Hepatocyte (in vitro differentiated cells): ENCODE measurements at regions not wholly inside any gene's neighbourhood (a gene's known extent, or its start where the extent isn't known, plus 50 kb on each side); places are given as distances from the start of the nearest gene placed in this dataset.

Experiments
- DNase-seq: peaks from one replicate; pipeline ENCODE4 v3.0.0-alpha.2; 2016; ENCODE audit warnings: low spot score
- H2AFZ ChIP-seq: fragments of 200-600 bp; sonication (generic); 2 replicates; pipeline ENCODE4 v1.6.0; 2016; ENCODE audit warnings: antibody characterized with exemption, mild to moderate bottlenecking
- H3K27ac ChIP-seq: fragments of 200-600 bp; sonication (generic); 2 replicates; pipeline ENCODE4 v1.5.1; 2016; ENCODE audit warnings: mild to moderate bottlenecking
- H3K27me3 ChIP-seq: fragments of 200-600 bp; sonication (generic); 2 replicates; pipeline ENCODE4 v1.6.1; 2016
- H3K36me3 ChIP-seq: fragments of 200-600 bp; sonication (generic); replicated peaks from 2 replicates; pipeline ENCODE4 v1.5.1; 2016; ENCODE audit warnings: low read depth; ENCODE audit not compliant: insufficient read depth
- H3K4me1 ChIP-seq: fragments of 200-600 bp; sonication (generic); 2 replicates; pipeline ENCODE4 v1.5.1; 2016; ENCODE audit warnings: mild to moderate bottlenecking, moderate library complexity; ENCODE audit not compliant: insufficient read depth
- H3K4me2 ChIP-seq: fragments of 200-600 bp; sonication (generic); 2 replicates; pipeline ENCODE4 v1.6.0; 2016
- H3K4me3 ChIP-seq: fragments of 200-600 bp; sonication (generic); 2 replicates; pipeline ENCODE4 v1.5.1; 2016; ENCODE audit warnings: mild to moderate bottlenecking
- H3K79me2 ChIP-seq: fragments of 200-600 bp; sonication (generic); 2 replicates; pipeline ENCODE4 v1.6.0; 2017; ENCODE audit warnings: mild to moderate bottlenecking
- H3K9me2 ChIP-seq: fragments of 200-600 bp; sonication (generic); replicated peaks from 2 replicates; pipeline ENCODE4 v1.6.0; 2017; ENCODE audit warnings: mild to moderate bottlenecking; ENCODE audit not compliant: insufficient read depth
- H3K9me3 ChIP-seq: fragments of 200-600 bp; sonication (generic); 2 replicates; pipeline ENCODE4 v1.5.1; 2016; ENCODE audit warnings: low read depth, mild to moderate bottlenecking
- H4K20me1 ChIP-seq: fragments of 200-600 bp; sonication (generic); 2 replicates; pipeline ENCODE4 v1.6.0; 2016; ENCODE audit warnings: mild to moderate bottlenecking; ENCODE audit not compliant: insufficient read depth, poor library complexity, severe bottlenecking
- EZH2 ChIP-seq: fragments of 200-600 bp; sonication (generic); IDR thresholded peaks from 2 replicates; pipeline ENCODE4 v1.6.1; 2016; ENCODE audit warnings: antibody characterized with exemption, mild to moderate bottlenecking, borderline replicate concordance
- EZH2phosphoT487 ChIP-seq: fragments of 200-600 bp; sonication (generic); IDR thresholded peaks from one replicate; pipeline ENCODE4 v1.6.1; 2018; ENCODE audit warnings: antibody characterized with exemption, mild to moderate bottlenecking, low read depth, moderate library complexity; ENCODE audit not compliant: unreplicated experiment, severe bottlenecking
- whole genome bisulfite sequencing: methylation state at CpG from one replicate; pipeline ENCODE4 v1.1.6; 2016; ENCODE audit warnings: low lambda C conversion rate; ENCODE audit errors: missing lambda C conversion rate; 5-methylcytosine and 5-hydroxymethylcytosine counted together
- TF ChIP-seq, protein P1 (sequence below): fragments of 200-600 bp; sonication (generic); IDR thresholded peaks from 2 replicates; pipeline ENCODE4 v1.5.1; 2016; ENCODE audit warnings: antibody characterized with exemption, mild to moderate bottlenecking; ENCODE audit not compliant: poor library complexity

DNA sequence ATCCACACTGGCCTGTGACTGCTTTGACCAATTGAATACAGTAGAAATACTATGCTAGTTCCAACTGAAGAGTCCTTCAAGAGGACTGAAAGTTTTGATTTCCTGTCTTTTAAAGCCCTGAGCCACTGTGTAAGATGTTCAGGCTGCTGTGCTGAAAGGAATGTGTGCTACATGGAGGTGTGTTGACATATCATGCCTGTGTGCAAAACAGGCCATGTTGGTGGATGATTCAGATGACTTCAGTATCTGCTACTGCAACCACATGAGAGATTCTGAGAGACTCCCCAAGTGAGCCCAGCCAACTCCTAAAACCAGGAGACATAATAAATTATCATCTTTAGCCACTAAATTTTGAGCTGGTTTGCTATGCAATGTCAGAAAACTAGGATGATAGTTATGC, 662.9 kb downstream of the ZEB2 start:
- no peak overlapping the region for H3K4me3 ChIP-seq
- no peaks in the 10 kb centered on the region for H4K20me1 ChIP-seq
- no peak overlapping the region for H3K4me2 ChIP-seq
- no peak overlapping the region for H3K27ac ChIP-seq
- no peak for DNase-seq
- H3K79me2 ChIP-seq: no peaks in the 10 kb centered on the region
- H3K4me1 ChIP-seq: no peaks in the 10 kb centered on the region
- H2AFZ ChIP-seq: no peak overlapping the region
- H3K36me3 ChIP-seq: no peaks in the 10 kb centered on the region
- TF ChIP-seq EZH2phosphoT487: no peak
- TF ChIP-seq, protein P1, sequence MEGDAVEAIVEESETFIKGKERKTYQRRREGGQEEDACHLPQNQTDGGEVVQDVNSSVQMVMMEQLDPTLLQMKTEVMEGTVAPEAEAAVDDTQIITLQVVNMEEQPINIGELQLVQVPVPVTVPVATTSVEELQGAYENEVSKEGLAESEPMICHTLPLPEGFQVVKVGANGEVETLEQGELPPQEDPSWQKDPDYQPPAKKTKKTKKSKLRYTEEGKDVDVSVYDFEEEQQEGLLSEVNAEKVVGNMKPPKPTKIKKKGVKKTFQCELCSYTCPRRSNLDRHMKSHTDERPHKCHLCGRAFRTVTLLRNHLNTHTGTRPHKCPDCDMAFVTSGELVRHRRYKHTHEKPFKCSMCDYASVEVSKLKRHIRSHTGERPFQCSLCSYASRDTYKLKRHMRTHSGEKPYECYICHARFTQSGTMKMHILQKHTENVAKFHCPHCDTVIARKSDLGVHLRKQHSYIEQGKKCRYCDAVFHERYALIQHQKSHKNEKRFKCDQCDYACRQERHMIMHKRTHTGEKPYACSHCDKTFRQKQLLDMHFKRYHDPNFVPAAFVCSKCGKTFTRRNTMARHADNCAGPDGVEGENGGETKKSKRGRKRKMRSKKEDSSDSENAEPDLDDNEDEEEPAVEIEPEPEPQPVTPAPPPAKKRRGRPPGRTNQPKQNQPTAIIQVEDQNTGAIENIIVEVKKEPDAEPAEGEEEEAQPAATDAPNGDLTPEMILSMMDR: no peak
- no peak for TF ChIP-seq EZH2
- no peaks in the 10 kb centered on the region for H3K9me2 ChIP-seq
- no peaks in the 10 kb centered on the region for H3K27me3 ChIP-seq
- no peaks in the 10 kb centered on the region for H3K9me3 ChIP-seq

- Histone ChIP-seq H3K27me3 (no peaks in the 10 kb centered on the region), H3K79me2 (no peaks in the 10 kb centered on the region), H3K36me3 (no peaks in the 10 kb centered on the region), H3K27ac (no peak overlapping the region), H3K9me2 (no peaks in the 10 kb centered on the region), H3K4me3 (no peak overlapping the region), H4K20me1 (no peaks in the 10 kb centered on the region), H3K4me1 (no peaks in the 10 kb centered on the region), H3K4me2 (peak overlapping the region; percentile 10), H2AFZ (no peak overlapping the region), H3K9me3 (no peaks in the 10 kb centered on the region)
- DNase-seq: peak; percentile 20
- no peak for TF ChIP-seq EZH2phosphoT487
- no peak for TF ChIP-seq EZH2
- TF ChIP-seq, protein P1: no peak
- 32% methylated on average over 4 of the region's 4 CpGs for WGBS
These were observed 667.2 kb downstream of the ZEB2 start for GRCh38 chr2:143852759-143853158.

DNA sequence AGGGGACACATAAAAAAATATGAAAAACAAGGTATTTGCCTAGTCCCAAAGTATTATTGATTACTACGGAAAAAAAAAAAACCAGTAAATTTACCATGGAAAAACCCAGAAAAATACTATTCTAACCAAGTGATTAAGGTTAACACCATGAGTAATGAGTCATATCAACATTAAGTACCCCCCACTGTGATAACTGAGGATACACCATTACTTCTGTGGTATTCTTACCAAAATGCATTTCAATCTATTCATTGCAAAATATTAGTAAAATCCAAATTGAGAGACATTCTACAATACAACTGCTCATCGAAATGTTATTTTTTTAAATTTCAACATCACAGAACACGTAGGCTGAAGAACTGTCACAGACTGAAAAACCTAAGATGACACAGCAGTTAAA, 669.8 kb downstream of the ZEB2 start:
- H3K4me2 ChIP-seq: no peak overlapping the region
- H3K9me3 ChIP-seq: no peaks in the 10 kb centered on the region
- H3K79me2 ChIP-seq: no peaks in the 10 kb centered on the region
- no peaks in the 10 kb centered on the region for H4K20me1 ChIP-seq
- WGBS: 92% methylated on average over 3 of the region's 3 CpGs
- no peak overlapping the region for H3K27ac ChIP-seq
- H2AFZ ChIP-seq: no peak overlapping the region
- no peak for DNase-seq
- TF ChIP-seq EZH2 (no peak), EZH2phosphoT487 (no peak)
- TF ChIP-seq, protein P1: no peak
- no peak overlapping the region for H3K4me3 ChIP-seq
- H3K36me3 ChIP-seq: no peaks in the 10 kb centered on the region
- H3K4me1 ChIP-seq: no peaks in the 10 kb centered on the region
- no peaks in the 10 kb centered on the region for H3K9me2 ChIP-seq
- no peaks in the 10 kb centered on the region for H3K27me3 ChIP-seq

DNA sequence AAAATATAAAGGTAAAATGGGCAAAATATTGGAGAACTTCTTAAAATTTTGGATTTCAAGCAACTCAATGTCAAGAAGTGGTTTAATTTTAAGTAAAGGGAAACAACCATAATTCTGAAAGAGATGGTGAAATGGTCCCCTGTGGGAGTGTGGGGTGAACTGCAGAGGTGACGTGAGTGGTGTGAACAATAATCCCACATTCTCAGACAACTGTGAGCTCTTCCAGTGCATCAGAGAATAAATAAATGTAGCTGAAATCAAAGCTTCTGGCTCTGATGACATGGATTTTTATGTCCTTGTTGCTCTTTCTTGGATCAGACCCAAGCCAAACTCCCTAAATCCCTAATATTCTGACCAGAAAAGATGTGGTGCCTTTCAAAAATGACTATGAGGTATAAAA, 672.7 kb downstream of the ZEB2 start:
- H3K27ac ChIP-seq: no peak overlapping the region
- H3K9me2 ChIP-seq: no peaks in the 10 kb centered on the region
- H3K4me3 ChIP-seq: no peak overlapping the region
- H3K9me3 ChIP-seq: no peaks in the 10 kb centered on the region
- H4K20me1 ChIP-seq: no peaks in the 10 kb centered on the region
- WGBS: 92% methylated on average over 1 of the region's 1 CpG
- no peak overlapping the region for H2AFZ ChIP-seq
- no peaks in the 10 kb centered on the region for H3K27me3 ChIP-seq
- H3K36me3 ChIP-seq: no peaks in the 10 kb centered on the region
- H3K4me1 ChIP-seq: no peaks in the 10 kb centered on the region
- no peak for DNase-seq
- TF ChIP-seq EZH2: no peak
- H3K4me2 ChIP-seq: no peak overlapping the region
- no peaks in the 10 kb centered on the region for H3K79me2 ChIP-seq
